ENCODE measurements at regions not wholly inside any gene's neighbourhood (a gene's known extent, or its start where the extent isn't known, plus 50 kb on each side); places are given as distances from the start of the nearest gene placed in this dataset.

DNA sequence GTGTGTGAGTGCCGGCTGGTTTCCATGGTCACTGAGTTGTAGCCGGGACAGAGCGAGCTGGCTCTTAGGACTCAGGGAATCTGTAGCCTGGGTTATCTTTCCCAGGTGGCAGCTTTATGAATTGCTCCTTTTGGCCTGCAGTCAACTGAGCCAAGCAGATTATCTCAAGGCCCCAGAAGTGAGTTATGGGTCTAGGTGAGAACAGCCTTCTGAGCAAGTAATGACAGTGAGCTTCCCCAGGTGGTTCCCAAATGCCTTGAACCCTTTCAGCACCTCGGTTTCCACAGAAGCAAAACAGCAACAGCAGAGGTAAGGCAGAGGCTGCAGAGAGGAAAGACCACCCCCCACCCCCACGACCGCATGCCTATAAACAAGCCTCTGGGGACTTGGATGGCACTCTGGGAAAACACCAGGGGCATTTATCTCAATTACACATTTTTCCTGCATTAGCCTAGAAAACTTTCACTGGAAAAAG lies 56.7 kb upstream of the DGKG start:
- TF ChIP-seq, protein P1, sequence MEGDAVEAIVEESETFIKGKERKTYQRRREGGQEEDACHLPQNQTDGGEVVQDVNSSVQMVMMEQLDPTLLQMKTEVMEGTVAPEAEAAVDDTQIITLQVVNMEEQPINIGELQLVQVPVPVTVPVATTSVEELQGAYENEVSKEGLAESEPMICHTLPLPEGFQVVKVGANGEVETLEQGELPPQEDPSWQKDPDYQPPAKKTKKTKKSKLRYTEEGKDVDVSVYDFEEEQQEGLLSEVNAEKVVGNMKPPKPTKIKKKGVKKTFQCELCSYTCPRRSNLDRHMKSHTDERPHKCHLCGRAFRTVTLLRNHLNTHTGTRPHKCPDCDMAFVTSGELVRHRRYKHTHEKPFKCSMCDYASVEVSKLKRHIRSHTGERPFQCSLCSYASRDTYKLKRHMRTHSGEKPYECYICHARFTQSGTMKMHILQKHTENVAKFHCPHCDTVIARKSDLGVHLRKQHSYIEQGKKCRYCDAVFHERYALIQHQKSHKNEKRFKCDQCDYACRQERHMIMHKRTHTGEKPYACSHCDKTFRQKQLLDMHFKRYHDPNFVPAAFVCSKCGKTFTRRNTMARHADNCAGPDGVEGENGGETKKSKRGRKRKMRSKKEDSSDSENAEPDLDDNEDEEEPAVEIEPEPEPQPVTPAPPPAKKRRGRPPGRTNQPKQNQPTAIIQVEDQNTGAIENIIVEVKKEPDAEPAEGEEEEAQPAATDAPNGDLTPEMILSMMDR (IDR thresholded peaks at IDR 0.05): peak in 4 of 7 experiments; percentile 45 to 67 (median 56)
- no peak for TF ChIP-seq POLR2A (IDR thresholded peaks at IDR 0.05)
